ENCODE measurements at regions not wholly inside any gene's neighbourhood (a gene's known extent, or its start where the extent isn't known, plus 50 kb on each side); places are given as distances from the start of the nearest gene placed in this dataset.

- DNase-seq (ENCODE audit: low read depth, low spot score): no peak
These were observed 956.2 kb downstream of the DSC3 start for GRCh38 chr18:30086351-30086750.

DNA sequence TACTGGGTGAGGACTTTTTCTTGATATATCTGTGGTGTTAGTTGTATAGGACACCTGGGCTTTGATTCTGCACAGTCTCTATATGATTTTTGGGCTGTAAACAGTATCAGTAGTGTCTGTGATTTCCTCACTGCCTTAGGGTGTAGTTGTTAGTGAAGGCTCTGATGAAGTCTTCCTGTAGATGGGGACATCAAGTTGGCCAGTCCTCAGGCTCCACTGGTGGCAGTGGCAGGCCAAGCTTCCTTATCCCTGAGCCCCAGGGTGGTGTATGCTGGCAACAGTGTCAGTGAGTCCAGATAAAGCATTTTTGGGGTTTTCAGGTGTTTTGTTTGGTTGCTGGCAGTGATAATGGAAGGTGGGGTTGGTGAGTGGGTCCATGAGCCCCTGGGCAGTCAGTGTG is 961.4 kb downstream of the DSC3 start:
- no peak for DNase-seq (ENCODE audit: low read depth, low spot score)

GRCh38 chr18:30072609-30073385 is 969.7 kb downstream of the DSC3 start:
- DNase-seq (ENCODE audit: low read depth, low spot score): no peak

GRCh38 chr18:30066288-30066687 is 976.3 kb downstream of the DSC3 start:
- DNase-seq (ENCODE audit: low read depth, low spot score): no peak

- no peak for DNase-seq (ENCODE audit: low read depth, low spot score)
These were observed 985.1 kb downstream of the DSC3 start for GRCh38 chr18:30057398-30057797.

DNA sequence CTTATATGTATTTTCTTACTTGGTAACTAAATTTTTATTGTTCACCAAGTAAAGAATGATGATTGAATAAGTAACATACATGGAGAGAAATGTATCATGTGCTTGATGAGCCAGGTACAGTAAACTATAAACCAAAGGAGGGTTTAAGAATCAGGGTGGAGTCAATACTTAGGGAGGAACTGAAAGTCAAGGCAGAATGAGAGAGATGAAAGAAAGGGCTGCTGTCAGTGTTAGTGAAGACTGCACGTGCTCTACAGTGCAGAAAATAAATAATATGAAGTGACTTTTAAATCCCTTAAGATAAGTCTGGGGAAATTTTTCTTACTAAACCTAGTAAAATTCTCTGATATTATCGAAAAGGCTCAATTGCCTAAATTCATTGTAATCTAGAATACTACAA is 986.0 kb downstream of the DSC3 start:
- DNase-seq (ENCODE audit: low read depth, low spot score): no peak

- DNase-seq (ENCODE audit: low read depth, low spot score): no peak
These were observed 998.0 kb downstream of the DSC3 start for GRCh38 chr18:30044496-30044895.

- no peak for DNase-seq (ENCODE audit: low read depth, low spot score)
These were observed 1003.3 kb downstream of the DSC3 start for GRCh38 chr18:30039201-30039600.

GRCh38 chr18:30034818-30035217 is 1007.7 kb downstream of the DSC3 start:
- DNase-seq (ENCODE audit: low read depth, low spot score): no peak

GRCh38 chr18:30016179-30016578 is 1026.4 kb downstream of the DSC3 start:
- no peak for DNase-seq (ENCODE audit: low read depth, low spot score)

- DNase-seq (ENCODE audit: low read depth, low spot score): no peak
These were observed 1037.6 kb downstream of the DSC3 start for GRCh38 chr18:30004965-30005364.

- no peak for DNase-seq (ENCODE audit: low read depth, low spot score)
These were observed 1060.3 kb downstream of the DSC3 start for GRCh38 chr18:29982218-29982617.

DNA sequence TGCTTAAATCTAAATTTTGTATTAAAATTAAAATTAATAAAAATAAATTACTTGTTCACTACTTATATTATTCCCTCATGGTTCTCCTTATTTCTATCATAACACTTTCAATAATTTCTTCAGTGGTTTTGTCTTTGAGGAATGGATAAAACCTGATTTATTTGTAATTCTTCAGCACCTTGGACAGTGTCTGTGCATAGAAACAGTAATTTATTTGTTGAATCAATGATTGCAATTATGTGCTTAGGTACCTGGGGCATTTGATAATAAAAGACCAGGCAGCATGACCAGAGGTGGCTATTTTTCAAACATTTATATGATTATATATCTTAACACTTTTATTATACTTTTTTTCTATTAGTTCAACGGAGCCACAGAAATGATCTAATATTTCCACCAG is 1062.7 kb downstream of the DSC3 start:
- no peak for DNase-seq (ENCODE audit: low read depth, low spot score)

- no peak for DNase-seq (ENCODE audit: low read depth, low spot score)
These were observed 1072.7 kb downstream of the DSC3 start for GRCh38 chr18:29969876-29970275.

- no peak for DNase-seq (ENCODE audit: low read depth, low spot score)
These were observed 1080.0 kb downstream of the DSC3 start for GRCh38 chr18:29962579-29962978.

- no peak for DNase-seq (ENCODE audit: low read depth, low spot score)
These were observed 1082.0 kb downstream of the DSC3 start for GRCh38 chr18:29960539-29960938.

- DNase-seq (ENCODE audit: low read depth, low spot score): no peak
These were observed 1112.3 kb downstream of the DSC3 start for GRCh38 chr18:29930231-29930630.

DNA sequence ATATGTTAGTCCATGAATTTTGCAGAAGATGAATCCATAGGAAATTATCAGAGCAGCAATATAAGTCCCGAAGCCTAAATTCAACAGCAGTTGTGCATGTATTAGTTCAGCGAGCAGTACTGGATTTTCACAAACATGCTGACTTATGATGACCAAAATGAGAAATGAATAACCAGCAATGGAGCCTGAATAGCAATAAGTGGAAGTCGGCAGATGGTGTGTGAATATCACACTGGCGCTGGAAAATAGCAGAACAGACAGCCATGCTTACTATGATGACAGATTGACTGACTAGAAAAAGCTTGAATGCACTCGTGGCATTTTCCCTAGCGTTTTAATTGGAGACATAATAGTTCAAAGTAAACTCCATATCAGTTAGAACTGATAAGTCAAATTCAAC is 1114.5 kb downstream of the DSC3 start:
- no peak for DNase-seq (ENCODE audit: low read depth, low spot score)

GRCh38 chr18:29925566-29925965 is 1117.0 kb downstream of the DSC3 start:
- DNase-seq (ENCODE audit: low read depth, low spot score): no peak

DNA sequence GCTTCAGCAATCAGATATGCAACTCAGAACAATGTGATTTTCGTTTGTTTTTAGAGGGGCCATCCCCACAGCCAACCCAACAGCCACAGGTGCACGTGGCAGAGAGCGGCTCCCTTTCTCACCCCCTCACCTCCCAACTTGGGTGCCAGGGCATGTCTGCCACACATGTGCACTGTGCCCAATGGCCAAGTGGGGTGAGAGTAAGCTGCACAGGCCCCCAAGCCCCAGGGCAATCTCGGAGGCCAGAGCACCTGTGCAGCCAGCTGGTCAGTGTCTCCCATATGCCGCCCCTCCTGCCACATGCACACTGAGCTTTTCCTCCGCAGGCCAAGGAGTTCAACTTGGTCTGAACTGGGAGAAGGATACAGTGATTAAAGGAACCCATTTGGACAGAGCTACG is 1130.2 kb downstream of the DSC3 start:
- DNase-seq (ENCODE audit: low read depth, low spot score): no peak

- DNase-seq (ENCODE audit: low read depth, low spot score): no peak
These were observed 1149.5 kb downstream of the DSC3 start for GRCh38 chr18:29892960-29893558.

DNA sequence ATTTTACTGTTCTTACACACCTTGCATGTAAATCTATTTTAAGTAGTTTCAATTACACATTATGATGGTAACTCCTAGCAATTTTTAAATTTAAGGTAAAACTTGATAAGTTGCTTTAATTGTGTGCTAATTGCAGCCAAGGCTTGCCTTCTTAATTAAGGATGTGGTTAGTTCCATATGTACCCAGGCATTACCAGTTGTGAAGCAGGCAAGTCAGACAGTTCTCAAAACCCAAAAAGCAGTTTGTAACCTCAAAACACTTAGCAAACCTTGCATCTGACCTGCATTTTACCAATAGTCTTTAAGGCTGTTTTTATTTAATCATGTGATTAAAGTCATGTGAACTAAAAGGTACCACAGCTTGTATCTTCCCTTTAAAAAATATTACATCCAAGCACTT is 1159.4 kb downstream of the DSC3 start:
- DNase-seq (ENCODE audit: low read depth, low spot score): no peak

GRCh38 chr18:29882620-29883019 is 1159.9 kb downstream of the DSC3 start:
- DNase-seq (ENCODE audit: low read depth, low spot score): no peak

- no peak for DNase-seq (ENCODE audit: low read depth, low spot score)
These were observed 1162.8 kb downstream of the DSC3 start for GRCh38 chr18:29879763-29880162.
